SKM-1 (cell line): ENCODE measurements at regions not wholly inside any gene's neighbourhood (a gene's known extent, or its start where the extent isn't known, plus 50 kb on each side); places are given as distances from the start of the nearest gene placed in this dataset.
"Not testable (repeated sequence)": the region's sequence is repeated elsewhere in the genome, so short reads cannot be mapped to it uniquely, and the experiment has no call there.

Source experiments
- DNase-seq: peaks from one replicate; lab custom pipeline; 2025; ENCODE audit not compliant: unreplicated experiment; lab: John Stamatoyannopoulos, UW

DNA sequence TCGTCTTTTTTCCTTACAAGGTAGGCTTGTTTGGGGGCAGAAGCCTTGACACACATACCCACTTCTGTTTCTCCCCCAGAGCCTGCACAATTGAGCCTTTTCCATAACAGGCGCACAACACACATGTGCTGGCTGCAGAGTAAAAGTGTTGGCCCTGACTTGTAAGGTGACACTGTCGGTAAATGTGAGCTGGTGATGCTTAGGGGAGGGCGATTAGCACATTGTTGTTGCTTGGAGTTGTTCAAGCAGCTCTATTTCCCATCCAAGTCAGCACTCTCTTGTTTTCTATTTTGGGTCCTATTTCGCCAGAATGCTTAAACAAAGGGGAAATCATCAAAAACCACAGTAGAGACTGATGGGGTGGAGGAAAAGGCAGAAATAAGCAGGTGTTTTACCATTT, 51.9 kb upstream of the PTPRJ start:
- DNase-seq, result peak; percentile 82

DNA sequence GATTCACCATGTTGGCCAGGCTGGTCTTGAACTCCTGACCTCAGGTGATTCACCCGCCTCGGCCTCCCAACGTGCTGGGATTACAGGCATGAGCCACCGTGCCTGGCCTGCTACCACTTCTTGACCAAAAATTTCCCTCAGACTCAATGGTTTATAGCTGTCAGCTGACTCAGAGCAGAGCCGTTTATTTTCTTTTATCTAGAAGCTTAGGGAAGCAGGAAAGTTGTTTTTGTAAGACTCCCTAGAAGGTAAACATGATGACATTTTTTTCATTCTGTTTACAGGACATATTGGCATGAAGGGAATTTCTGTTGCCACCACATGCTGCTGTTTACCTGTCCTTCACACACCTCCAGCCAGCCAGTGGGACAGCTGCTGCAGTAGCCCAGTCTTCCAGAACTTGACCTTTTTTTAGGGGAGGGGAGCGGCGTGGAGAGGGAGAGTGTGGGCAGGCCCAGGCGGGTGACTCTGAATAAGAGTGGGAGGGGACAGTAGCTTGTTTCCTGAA, 56.1 kb upstream of the PTPRJ start:
- no peak for DNase-seq

DNA sequence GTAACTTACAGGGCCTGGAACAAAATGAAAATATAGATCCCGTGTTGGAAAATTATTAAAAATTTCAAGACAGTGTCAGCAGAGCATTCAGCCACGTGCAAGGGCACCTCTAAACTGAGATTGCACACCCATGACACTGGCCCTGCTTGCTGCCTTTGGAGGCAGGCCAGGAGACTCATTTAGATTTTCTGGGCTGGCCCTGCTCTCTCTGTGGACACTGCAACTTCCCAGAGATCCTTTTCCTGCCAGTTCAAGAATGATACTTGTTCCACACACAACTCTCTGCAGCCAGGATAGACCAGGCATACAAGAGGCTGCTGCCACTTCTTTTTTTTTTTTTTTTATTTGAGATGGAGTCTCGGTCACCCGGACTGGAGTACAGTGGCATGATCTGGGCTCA, 56.7 kb upstream of the PTPRJ start:
- no peak for DNase-seq

DNA sequence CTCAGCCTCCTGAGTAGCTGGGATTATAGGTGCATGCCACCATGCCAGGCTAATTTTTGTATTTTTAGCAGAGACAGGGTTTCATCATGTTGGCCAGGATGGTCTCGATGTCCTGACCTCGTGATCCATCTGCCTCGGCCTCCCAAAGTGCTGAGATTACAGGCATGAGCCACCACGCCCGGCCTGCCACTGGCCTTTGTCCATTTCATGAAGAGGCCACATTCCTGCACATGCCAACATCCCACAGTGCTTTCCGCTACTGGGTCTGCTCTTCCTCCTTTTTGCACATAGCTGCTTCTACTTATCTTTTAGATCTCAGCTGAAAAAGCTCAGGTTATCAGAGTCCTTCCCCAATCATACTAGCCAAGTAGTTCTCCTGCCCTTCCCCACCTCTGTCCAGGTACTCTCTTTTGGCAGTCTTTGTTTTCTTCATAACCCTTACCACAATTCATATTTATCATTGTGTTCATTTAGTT, 59.2 kb upstream of the PTPRJ start:
- DNase-seq, result not testable (repeated sequence)

DNA sequence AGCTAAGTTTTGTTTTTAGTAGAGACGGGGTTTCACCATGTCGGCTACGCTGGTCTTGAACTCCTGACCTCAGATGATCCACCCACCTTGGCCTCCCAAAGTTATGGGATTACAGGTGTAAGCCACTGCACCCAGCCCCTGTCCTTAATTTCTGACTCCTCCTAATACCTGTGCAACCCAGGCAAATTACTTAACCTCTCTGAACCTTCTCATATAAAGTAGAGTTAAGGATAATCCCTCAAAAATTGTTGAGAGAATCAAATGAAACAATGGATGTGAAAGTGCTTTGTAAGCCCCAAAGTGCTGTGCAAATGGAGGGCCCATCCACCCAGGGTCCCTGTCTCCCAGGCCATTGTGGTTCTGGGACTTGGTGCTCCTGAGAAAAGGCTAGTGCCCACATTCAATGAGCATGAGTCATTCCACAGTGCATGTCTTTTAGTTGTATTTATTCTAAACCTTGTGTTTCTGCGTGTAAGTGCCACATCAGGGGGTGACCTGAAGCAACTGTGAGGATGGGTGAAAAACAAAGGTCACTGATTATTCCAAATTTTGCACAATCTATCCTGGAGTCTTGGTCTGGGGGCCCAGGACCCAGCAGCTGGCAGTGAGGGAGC, 61.4 kb upstream of the PTPRJ start:
- DNase-seq, result no peak

DNA sequence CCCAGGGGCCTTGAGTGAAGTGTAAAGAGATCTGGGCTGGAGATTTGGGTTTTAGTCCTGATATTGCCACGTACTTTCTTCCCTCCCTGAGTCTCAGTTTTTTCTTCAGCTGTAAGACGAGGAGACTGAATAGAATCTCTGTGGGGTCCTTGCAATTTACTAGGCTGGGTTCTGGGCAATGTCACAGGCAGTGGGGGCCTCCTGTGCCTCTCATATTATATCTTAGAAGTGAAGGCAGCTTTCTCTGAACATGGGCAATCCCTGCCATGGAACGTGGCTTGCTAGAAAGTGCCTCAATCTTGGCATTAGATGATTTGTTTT, 62.0 kb upstream of the PTPRJ start:
- no peak for DNase-seq

DNA sequence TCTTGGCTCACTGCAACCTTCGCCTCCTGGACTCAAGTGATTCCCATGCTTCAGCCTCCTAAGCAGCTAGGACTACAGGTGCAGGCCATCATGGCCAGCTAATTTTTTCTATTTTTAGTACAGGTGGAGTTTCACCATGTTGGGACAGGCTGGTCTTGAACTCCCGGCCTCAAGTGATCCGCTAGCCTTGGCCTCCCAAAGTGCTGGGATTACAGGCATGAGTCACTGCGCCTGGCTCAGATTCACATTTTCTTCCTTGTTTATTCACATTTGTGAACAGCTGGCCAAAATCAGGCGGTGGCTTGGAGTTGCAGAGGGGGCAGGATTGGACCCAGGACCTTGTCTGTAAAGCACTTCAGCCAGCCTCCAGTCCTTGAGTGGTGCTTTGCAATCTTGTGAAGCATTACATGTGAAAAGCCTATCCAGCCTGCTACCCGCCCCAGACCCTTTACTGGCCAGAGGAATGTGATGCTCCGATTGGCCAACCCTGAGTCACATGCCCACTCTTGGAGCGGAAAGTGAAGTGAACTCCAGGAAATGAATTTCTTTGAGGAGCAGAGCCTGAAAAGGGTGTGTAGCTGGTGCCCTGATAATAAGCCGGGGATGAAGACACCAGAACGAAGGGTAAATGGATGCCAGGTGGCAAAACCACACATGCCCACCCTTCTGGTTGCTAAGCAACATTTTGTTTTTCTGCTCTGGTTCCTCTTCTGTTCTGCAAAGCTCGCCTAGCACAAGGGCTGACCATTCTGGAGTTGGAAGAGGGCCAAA, 62.6 kb upstream of the PTPRJ start:
- DNase-seq, result peak; percentile 58

DNA sequence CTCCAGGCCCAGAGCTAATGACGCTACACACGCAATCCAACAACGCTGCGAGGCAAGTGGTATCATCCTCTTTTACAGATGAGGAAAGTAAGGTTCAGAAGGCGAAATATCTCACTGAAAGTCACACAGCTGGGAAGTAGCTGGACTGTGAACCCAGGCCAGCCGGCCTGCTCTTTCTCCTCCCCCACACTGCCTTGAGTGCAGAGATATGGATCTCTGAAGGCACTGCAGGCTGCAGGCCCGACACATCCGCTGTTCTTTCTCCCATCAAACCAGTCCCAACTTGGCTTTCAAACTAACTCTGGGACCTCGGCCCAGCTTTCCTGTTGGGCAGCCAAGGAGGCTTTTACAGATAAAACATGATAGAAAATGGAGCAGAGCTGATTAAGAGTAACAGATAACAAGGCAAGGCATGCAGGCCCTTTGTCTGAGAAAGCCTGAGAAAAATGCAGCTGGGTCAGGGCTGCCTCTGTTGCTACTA, 64.0 kb upstream of the PTPRJ start:
- DNase-seq, result no peak

DNA sequence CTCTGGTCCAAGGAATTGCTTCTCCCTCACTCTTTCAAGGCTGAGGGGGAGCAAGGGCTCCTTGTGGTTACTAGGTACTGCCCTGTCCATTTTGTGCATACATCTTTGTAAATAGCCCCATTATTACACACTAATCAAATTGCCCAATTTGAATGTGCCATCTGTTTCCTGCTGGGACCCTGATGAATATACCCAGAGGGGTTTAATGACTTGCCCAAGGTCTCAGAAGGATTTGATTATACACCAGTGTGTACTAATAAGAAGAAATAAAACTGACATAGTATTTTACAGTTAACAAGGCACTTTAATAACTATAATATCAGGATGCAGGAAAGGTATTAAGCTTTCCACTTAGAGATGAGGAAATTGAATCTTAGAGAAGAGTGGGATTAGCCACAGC, 64.6 kb upstream of the PTPRJ start:
- DNase-seq, result no peak

DNA sequence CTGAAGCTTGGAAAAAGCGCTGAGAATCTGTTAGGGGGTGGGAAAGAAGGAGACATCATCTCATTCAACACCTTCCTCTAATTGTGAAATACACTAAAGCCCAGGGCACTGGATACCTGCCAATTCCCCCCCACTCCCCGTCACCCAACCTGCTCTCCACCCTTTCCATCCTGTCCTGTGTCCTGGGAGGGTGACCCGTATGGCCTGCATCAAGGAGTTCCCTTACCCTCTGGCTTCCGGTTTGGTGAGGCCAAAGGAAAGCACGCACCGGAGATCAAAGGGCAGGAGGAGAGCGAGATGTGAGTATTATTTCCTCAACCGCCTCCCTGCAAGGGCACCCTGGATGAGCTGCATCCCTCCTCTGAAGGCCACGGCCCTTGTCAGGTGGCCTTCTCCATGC, 65.0 kb upstream of the PTPRJ start:
- DNase-seq, result no peak

DNA sequence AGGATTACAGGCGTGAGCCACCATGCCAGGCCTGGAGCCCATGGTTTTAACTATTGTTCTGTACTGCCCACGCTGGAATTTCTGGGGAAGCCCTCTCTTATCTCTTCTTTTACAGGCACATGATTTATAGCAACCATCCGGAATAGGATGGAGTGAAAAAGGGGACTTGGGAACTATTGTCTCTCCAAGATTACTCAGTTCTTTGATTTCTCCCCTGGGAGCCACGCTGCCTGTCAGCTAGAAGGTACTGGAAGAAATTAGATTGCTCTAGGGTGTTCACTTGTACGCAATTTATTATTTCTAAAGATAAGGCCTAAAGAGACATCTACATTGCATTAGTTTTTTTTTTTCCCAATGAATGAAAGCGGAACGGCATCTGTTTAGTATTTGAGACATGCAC, 65.6 kb upstream of the PTPRJ start:
- DNase-seq, result no peak

DNA sequence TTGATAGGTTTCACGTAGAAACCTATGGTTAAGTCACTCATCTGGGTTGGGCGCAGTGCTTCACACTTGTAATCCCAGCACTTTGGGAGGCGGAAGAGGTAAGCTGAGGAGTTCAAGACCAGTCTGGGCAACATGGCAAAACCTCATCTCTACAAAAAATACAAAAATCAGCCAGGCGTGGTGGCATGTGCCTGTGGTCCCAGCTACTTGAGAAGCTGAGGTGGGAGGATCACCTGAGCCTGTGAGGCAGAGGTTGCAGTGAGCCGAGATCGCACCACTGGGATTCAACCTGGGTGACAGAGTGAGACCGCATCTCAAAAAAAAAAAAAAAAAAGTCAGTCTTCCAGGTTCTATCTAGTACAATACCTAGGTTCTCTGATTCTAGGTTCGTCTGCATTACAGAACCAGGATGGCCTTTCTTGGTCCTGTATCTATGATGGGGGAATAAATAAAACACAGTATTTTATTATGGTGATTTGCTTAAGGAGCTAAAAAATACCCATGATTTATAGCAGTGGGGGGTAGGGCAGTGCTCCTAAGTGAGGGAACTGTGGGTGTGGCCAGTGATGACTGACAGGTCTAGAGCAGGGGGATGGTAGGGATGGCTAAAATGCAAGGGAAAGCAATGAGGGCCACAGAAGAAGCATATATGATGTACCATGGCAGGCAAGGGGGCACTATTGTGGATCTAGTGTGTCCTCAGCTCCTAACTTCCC, 65.5 kb upstream of the NUP160 start:
- no peak for DNase-seq

DNA sequence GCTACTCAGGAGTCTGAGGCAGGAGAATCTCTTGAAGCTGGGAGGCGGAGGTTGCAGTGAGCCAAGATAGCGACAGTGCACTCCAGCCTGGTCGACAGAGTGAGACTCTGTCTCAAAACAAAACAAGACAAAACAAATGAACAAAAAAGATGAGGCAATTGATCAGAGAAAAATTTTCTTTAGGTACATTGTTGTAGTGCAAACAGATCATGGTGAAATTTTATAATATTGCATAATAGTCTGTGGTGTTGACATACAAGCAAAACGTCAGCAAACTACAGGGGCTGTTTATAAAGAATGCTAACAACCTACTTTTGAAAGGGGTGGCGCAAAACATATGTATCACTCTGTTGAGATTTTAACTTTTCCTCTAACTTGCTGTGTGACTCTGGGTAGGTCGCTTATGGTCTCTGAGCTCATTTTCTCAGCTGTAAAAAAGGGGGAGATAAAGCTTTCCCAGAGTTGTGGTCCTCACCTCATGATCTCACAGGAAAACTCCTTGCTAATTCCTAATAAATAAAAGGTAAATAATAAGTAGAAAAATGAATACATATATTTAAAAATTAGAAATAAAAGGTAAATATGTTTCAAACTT, 64.8 kb upstream of the NUP160 start:
- no peak for DNase-seq

DNA sequence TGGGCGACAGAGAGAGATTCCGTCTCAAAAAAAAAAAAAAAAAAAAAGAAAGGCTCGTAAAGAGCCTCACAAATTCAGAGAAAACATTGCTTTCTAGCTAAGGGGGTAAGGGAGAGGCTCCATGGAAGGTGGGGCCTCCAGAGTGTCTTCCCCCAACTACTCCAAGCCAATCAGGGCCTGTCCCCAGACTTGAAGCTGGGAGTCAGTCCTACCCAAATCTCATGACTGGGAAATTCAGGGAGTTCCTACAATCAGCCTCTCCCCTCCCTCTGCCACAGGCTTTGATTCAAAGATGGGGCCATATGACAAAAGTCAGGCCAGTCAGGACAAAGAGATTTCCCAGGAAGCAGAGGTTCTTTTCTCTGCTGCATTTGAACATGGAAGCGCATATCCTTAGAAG, 63.0 kb upstream of the NUP160 start:
- no peak for DNase-seq

DNA sequence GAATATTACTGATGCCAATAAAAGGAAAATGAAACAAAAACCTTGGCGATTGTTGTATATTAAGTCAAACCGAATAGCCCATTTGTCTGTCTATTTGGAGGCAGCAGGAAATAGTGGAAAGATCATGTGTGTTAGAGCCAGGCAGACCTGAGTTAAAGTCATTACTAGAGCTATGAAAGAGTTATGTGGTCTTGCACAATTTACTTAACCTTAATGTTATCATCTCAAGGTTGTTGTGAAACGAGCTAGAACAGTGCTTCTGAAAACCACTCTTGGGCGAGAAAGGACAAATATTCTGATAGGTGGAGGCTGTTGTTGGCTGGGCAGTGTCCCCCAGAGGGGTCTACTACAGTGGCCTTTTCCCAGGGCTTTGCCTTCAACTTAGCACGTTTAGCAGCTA, 60.0 kb upstream of the NUP160 start:
- DNase-seq, result peak; percentile 88

DNA sequence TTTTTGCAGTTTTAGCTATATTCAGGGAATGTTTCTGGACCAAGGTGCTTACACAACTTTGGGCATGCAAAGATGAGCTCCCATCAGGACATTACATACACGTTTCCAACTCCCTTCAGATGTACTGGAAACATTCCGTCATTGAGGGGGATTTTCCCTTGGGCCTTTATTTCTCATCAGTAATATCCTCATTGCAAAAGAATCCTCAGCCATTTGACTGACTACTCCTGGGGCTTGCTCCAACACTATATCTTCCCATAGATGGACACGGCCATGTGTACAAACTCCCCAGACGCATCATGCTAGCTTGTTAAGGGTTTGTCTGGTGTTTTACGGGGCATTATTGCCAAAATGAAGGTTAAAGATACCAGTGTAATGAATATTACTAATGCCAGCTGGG, 59.3 kb upstream of the NUP160 start:
- DNase-seq, result no peak

DNA sequence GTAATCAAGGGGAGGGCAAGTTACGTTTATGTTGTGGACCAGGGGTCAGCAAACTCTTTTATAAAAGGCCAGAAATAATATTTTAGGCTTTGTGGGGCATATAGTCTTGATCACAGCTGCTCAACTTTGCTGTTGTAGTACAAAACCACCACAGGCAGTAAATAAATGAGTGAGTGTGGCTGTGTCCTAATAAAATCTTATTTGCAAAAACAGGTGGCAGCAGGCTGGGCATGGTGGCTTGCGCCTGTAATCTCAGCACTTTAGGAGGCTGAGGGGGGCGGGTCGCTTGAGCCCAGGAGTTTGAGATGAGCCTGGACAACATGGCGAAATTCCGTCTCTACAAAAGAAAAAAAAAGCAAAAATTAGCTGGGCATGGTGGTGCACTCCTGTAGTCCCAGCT, 57.9 kb upstream of the NUP160 start:
- DNase-seq, result no peak

DNA sequence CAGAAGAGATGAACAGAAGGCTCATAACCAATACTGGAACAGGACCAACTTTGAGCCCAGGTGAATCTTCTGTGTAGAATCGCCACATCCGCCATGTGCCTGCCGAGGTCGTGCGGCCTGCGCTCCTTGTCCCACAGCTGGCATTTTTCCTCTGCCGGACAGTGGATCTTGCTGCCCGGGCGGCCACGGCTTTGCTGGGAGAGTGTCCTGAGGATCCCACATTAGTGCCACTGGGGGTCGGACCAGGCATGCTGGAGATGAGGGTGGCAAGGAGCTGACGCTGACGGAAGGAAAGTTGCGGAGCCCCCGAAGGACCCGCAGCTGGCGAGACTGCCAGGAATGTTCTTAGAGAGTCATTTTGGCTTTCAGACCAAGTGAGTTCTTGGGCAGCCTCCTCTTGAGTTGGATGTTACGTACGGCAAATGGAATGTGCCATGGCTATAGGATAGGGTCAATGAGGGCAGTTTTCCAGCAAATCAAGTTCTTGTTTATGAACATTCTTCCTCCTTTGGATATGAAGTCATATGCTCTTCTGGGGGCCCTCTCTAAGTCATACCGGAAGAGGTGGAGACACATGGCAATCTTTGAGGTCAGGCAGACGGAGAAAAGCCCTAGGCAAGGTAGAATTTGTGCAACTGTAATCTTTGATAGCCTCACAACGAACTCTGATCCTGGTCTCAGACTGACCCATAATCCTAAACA, 57.4 kb upstream of the NUP160 start:
- DNase-seq, result no peak

DNA sequence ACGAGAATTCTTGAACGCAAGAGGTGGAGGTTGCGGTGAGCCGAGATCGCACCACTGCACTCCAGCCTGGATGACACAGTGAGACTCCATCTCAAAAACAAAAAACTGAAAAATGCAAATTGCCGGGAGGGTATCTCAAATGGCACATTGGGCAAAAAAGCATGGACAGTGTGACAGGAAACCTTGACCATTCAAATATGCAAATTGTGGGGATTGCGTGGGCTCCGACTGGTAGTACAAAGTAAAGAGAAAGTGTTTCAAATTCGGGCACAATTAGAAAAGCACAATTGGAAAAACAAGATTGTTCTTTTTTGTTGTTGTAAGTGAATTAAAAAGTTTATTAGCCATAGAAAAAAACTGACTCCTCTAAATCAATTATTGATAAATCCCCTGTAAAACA, 56.7 kb upstream of the NUP160 start:
- no peak for DNase-seq

DNA sequence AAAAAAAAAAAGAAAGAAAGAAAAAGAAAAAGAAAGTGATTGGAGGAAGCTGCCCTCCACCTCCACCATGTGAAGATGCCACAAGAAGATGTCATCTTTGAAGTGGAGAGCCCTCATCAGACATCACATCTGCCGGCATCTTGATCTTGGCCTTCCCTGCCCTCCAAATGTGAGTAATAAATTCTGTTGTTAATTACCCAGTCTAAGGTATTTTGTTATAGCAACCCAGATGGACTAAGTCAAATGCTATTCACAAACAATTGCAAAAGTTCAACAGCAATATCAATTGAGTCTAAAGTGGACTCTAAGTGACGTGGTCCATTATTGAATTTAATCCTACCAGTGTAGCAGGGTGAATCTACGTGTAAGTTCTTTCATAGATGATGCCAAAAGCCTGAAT, 55.9 kb upstream of the NUP160 start:
- DNase-seq, result no peak

DNA sequence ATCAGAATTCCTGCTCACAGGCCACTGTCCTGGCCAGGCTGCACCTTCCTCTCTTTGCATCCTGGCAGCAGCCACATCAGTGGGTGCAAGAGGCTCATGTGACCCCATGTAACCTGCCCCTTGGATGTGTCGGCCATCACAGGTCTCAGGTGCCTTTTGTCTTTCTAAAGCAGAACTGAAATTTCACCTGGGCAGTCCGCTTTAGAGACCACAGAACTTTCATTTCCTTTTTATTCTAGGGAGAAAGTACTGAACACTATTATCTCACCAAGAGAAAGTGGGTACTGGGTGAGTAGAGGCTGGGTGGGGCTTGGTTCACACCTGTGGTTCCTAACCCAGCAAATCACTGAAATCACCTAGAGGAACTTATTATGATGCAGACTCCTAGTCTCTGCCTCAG, 51.7 kb upstream of the NUP160 start:
- no peak for DNase-seq
